CD4-positive, alpha-beta T cell treated with Interleukin-6 at 100 ng/mL for 8 hours (primary cell): ENCODE measurements at regions not wholly inside any gene's neighbourhood (a gene's known extent, or its start where the extent isn't known, plus 50 kb on each side); places are given as distances from the start of the nearest gene placed in this dataset.

Experiments used
- DNase-seq: peaks from one replicate; pipeline ENCODE4 v3.0.0-alpha.2; 2020; ENCODE audit warnings: mixed read lengths, low spot score

GRCh38 chr12:27179400-27180214, 64.5 kb upstream of the STK38L start:
- DNase-seq, result no peak

- no peak for DNase-seq
Measured at GRCh38 chr12:27180906-27181505, 63.1 kb upstream of the STK38L start.

GRCh38 chr12:27183342-27183741, 60.7 kb upstream of the STK38L start:
- DNase-seq, result no peak

- DNase-seq, result peak; percentile 20
Measured at GRCh38 chr12:27185234-27186021, 58.7 kb upstream of the STK38L start.

GRCh38 chr12:27186022-27186839, 57.9 kb upstream of the STK38L start:
- DNase-seq, result no peak

GRCh38 chr12:27187697-27188096, 56.4 kb upstream of the STK38L start:
- DNase-seq, result no peak

- DNase-seq, result no peak
Measured at GRCh38 chr12:27190761-27191160, 53.3 kb upstream of the STK38L start.

GRCh38 chr12:27191531-27191930, 52.6 kb upstream of the STK38L start:
- DNase-seq, result no peak

- no peak for DNase-seq
Measured at GRCh38 chr12:27192118-27192802, 51.8 kb upstream of the STK38L start.

GRCh38 chr12:27193106-27193505, 51.0 kb upstream of the STK38L start:
- no peak for DNase-seq

- no peak for DNase-seq
Measured at GRCh38 chr12:27193854-27194544, 50.1 kb upstream of the STK38L start.
